ENCODE measurements at regions not wholly inside any gene's neighbourhood (a gene's known extent, or its start where the extent isn't known, plus 50 kb on each side); places are given as distances from the start of the nearest gene placed in this dataset.
A peak's percentile ranks its signal among the peaks of the same experiment; 100 is the strongest.

GRCh38 chr1:57475366-57475765, 51.5 kb upstream of the DAB1 start:
- no peak overlapping the region for H3K27ac ChIP-seq (ENCODE audit: low read depth, low read length)
- H3K36me3 ChIP-seq (ENCODE audit: control insufficient read depth, insufficient read depth, low read length), result no peaks in the 10 kb centered on the region
- 94% methylated on average over 5 of the region's 5 CpGs; no CpG with 5 or more reads in 1 of the 2 experiments for WGBS, 2 experiments (ENCODE audit: insufficient coverage in 1 of 2, insufficient read length in 1 of 2)
- DNase-seq, result no peak
- no peak overlapping the region for H3K27ac Mint-ChIP-seq
- H3K4me1 Mint-ChIP-seq, result peaks cover 3% of the 10 kb centered on the region
- no peak overlapping the region for H3K9ac ChIP-seq (ENCODE audit: extremely low read depth, low read length, poor library complexity, severe bottlenecking)
- peaks cover 30% of the 10 kb centered on the region for H3K9me3 ChIP-seq (ENCODE audit: control insufficient read depth, low read length)
- peaks cover 10% of the 10 kb centered on the region for H3K36me3 Mint-ChIP-seq (ENCODE audit: low read depth)
- no peak for TF ChIP-seq CTCF (conservative IDR thresholded peaks at IDR 0.05)
- H3K9me3 Mint-ChIP-seq, result peaks cover 32% of the 10 kb centered on the region
- H3K27me3 Mint-ChIP-seq (ENCODE audit: insufficient read depth), result no peaks in the 10 kb centered on the region
- H3K27me3 ChIP-seq (ENCODE audit: control insufficient read depth, insufficient read depth, low read length, poor library complexity, severe bottlenecking), result no peaks in the 10 kb centered on the region
- no peak overlapping the region for H3K4me3 Mint-ChIP-seq
- no peak overlapping the region for H3K4me3 ChIP-seq (ENCODE audit: low read length)
- H3K4me1 ChIP-seq (ENCODE audit: control insufficient read depth, insufficient read depth, low read length), result no peaks in the 10 kb centered on the region

GRCh38 chr1:57474137-57474750, 50.4 kb upstream of the DAB1 start:
- no peak for TF ChIP-seq CTCF (conservative IDR thresholded peaks at IDR 0.05)
- no peaks in the 10 kb centered on the region for H3K27me3 ChIP-seq (ENCODE audit: control insufficient read depth, insufficient read depth, low read length, poor library complexity, severe bottlenecking)
- peak overlapping the region; percentile 70 for H3K4me3 ChIP-seq (ENCODE audit: low read length)
- Mint-ChIP-seq H3K27me3 (ENCODE audit: insufficient read depth) (no peaks in the 10 kb centered on the region), H3K4me1 (peaks cover 6% of the 10 kb centered on the region), H3K9me3 (peaks cover 32% of the 10 kb centered on the region), H3K4me3 (no peak overlapping the region), H3K36me3 (ENCODE audit: low read depth) (peaks cover 10% of the 10 kb centered on the region), H3K27ac (no peak overlapping the region)
- no peaks in the 10 kb centered on the region for H3K4me1 ChIP-seq (ENCODE audit: control insufficient read depth, insufficient read depth, low read length)
- no peak for DNase-seq
- H3K36me3 ChIP-seq (ENCODE audit: control insufficient read depth, insufficient read depth, low read length), result no peaks in the 10 kb centered on the region
- 100% methylated on average over 3 of the region's 4 CpGs; no CpG with 5 or more reads in 1 of the 2 experiments for whole genome bisulfite sequencing, 2 experiments (ENCODE audit: insufficient coverage in 1 of 2, insufficient read length in 1 of 2)
- H3K9me3 ChIP-seq (ENCODE audit: control insufficient read depth, low read length), result peaks cover 32% of the 10 kb centered on the region
- H3K9ac ChIP-seq (ENCODE audit: extremely low read depth, low read length, poor library complexity, severe bottlenecking), result no peak overlapping the region
- no peak overlapping the region for H3K27ac ChIP-seq (ENCODE audit: low read depth, low read length)
